GM23248 (cell line): ENCODE measurements at regions not wholly inside any gene's neighbourhood (a gene's known extent, or its start where the extent isn't known, plus 50 kb on each side); places are given as distances from the start of the nearest gene placed in this dataset.

Experiments used
- DNase-seq: peaks from one replicate; pipeline ENCODE4 v3.0.0-alpha.2; 2015
- H2AFZ ChIP-seq: fragments of 200-600 bp; sonication (generic); 2 replicates; pipeline ENCODE4 v1.6.1; 2016; ENCODE audit warnings: antibody characterized with exemption
- H3F3A ChIP-seq: fragments of 200-600 bp; sonication (generic); 2 replicates; pipeline ENCODE4 v1.6.1; 2016; ENCODE audit warnings: mild to moderate bottlenecking, antibody characterized with exemption, mixed run types; ENCODE audit not compliant: insufficient read depth
- H3K27ac ChIP-seq: fragments of 200-600 bp; sonication (generic); 2 replicates; pipeline ENCODE4 v1.5.1; 2016; ENCODE audit warnings: mild to moderate bottlenecking
- H3K27me3 ChIP-seq: fragments of 200-600 bp; sonication (generic); replicated peaks from 2 replicates; pipeline ENCODE4 v1.6.1; 2016; ENCODE audit warnings: mild to moderate bottlenecking; ENCODE audit not compliant: insufficient read depth
- H3K36me3 ChIP-seq: fragments of 200-600 bp; sonication (generic); 2 replicates; pipeline ENCODE4 v1.6.1; 2016; ENCODE audit warnings: low read depth, mild to moderate bottlenecking
- H3K4me1 ChIP-seq: fragments of 200-600 bp; sonication (generic); 2 replicates; pipeline ENCODE4 v1.6.1; 2016; ENCODE audit warnings: mild to moderate bottlenecking; ENCODE audit not compliant: insufficient read depth
- H3K4me2 ChIP-seq: fragments of 200-600 bp; sonication (generic); one replicate; pipeline ENCODE4 v1.6.1; 2016; ENCODE audit warnings: mild to moderate bottlenecking; ENCODE audit not compliant: unreplicated experiment
- H3K4me3 ChIP-seq: fragments of 200-600 bp; sonication (generic); 2 replicates; pipeline ENCODE4 v1.5.1; 2016; ENCODE audit warnings: mild to moderate bottlenecking
- H3K79me2 ChIP-seq: fragments of 200-600 bp; sonication (generic); 2 replicates; pipeline ENCODE4 v1.6.1; 2016; ENCODE audit warnings: mild to moderate bottlenecking; ENCODE audit not compliant: insufficient read depth
- H3K9ac ChIP-seq: fragments of 200-600 bp; sonication (generic); 2 replicates; pipeline ENCODE4 v1.6.1; 2016; ENCODE audit warnings: mild to moderate bottlenecking
- H3K9me2 ChIP-seq: fragments of 200-600 bp; sonication (generic); 2 replicates; pipeline ENCODE4 v1.6.1; 2016; ENCODE audit warnings: mixed run types, mild to moderate bottlenecking, moderate library complexity; ENCODE audit not compliant: insufficient read depth
- H3K9me3 ChIP-seq: fragments of 200-600 bp; sonication (generic); one replicate; pipeline ENCODE4 v1.6.1; 2017; ENCODE audit warnings: low read depth
- H4K20me1 ChIP-seq: fragments of 200-600 bp; sonication (generic); 2 replicates; pipeline ENCODE4 v1.6.0; 2016; ENCODE audit not compliant: insufficient read depth
- EZH2 ChIP-seq: fragments of 200-600 bp; sonication (generic); IDR thresholded peaks from 2 replicates; pipeline ENCODE4 v1.6.1; 2018; ENCODE audit warnings: antibody characterized with exemption, mild to moderate bottlenecking; ENCODE audit not compliant: insufficient read depth, poor library complexity, severe bottlenecking
- EZH2phosphoT487 ChIP-seq: fragments of 200-600 bp; sonication (generic); IDR thresholded peaks from 2 replicates; pipeline ENCODE4 v1.6.1; 2018; ENCODE audit warnings: antibody characterized with exemption, moderate library complexity, mild to moderate bottlenecking, low read depth; ENCODE audit not compliant: insufficient read depth
- WGBS, 2 experiments: methylation state at CpG; one replicate each; pipeline ENCODE4 v1.1.6; 2015 to 2017; ENCODE audit warnings: low lambda C conversion rate in 2 of 2, low coverage in 1 of 2; ENCODE audit errors: missing lambda C conversion rate in 2 of 2; 5-methylcytosine and 5-hydroxymethylcytosine counted together
- in situ Hi-C: fragments of 300-500 bp; cut with MboI; formaldehyde crosslinking; loops from 2 replicates; pipeline ENCODE4 v1.15.0; 2020

- no peaks in the 10 kb centered on the region for H3K9me3 ChIP-seq
- no peak overlapping the region for H3K9ac ChIP-seq
- H3K4me3 ChIP-seq = no peak overlapping the region
- H2AFZ ChIP-seq = no peak overlapping the region
- H3K36me3 ChIP-seq = no peaks in the 10 kb centered on the region
- H3K9me2 ChIP-seq = no peaks in the 10 kb centered on the region
- no peak for DNase-seq
- no peaks in the 10 kb centered on the region for H3K27me3 ChIP-seq
- H3K27ac ChIP-seq = no peak overlapping the region
- H3K4me2 ChIP-seq = no peak overlapping the region
- H3F3A ChIP-seq = no peaks in the 10 kb centered on the region
- no peaks in the 10 kb centered on the region for H3K79me2 ChIP-seq
- H4K20me1 ChIP-seq = no peaks in the 10 kb centered on the region
- no peaks in the 10 kb centered on the region for H3K4me1 ChIP-seq
- 13 to 20% methylated on average over 2 of the region's 2 CpGs for WGBS, 2 experiments
- in situ Hi-C loops = no loop called here
- TF ChIP-seq EZH2 (no peak), EZH2phosphoT487 (no peak)
Measured at GRCh38 chr18:37717656-37718055, 152.1 kb upstream of the CELF4 start.

- no peaks in the 10 kb centered on the region for H3K36me3 ChIP-seq
- no peaks in the 10 kb centered on the region for H3F3A ChIP-seq
- no peaks in the 10 kb centered on the region for H3K27me3 ChIP-seq
- no peaks in the 10 kb centered on the region for H3K4me1 ChIP-seq
- no peak overlapping the region for H3K4me2 ChIP-seq
- no peak for DNase-seq
- TF ChIP-seq EZH2 (no peak), EZH2phosphoT487 (no peak)
- WGBS, 2 experiments = 14 to 20% methylated on average over 2 of the region's 2 CpGs
- H3K79me2 ChIP-seq = no peaks in the 10 kb centered on the region
- no peak overlapping the region for H3K27ac ChIP-seq
- no peak overlapping the region for H3K4me3 ChIP-seq
- H4K20me1 ChIP-seq = no peaks in the 10 kb centered on the region
- H3K9me2 ChIP-seq = no peaks in the 10 kb centered on the region
- in situ Hi-C loops = no loop called here
- no peak overlapping the region for H2AFZ ChIP-seq
- no peaks in the 10 kb centered on the region for H3K9me3 ChIP-seq
- H3K9ac ChIP-seq = no peak overlapping the region
Measured at GRCh38 chr18:37717098-37717497, 151.5 kb upstream of the CELF4 start.

GRCh38 chr18:37716106-37716735 is 150.6 kb upstream of the CELF4 start:
- H3K79me2 ChIP-seq = no peaks in the 10 kb centered on the region
- no peak overlapping the region for H3K27ac ChIP-seq
- TF ChIP-seq EZH2 = no peak
- no peak for TF ChIP-seq EZH2phosphoT487
- no peaks in the 10 kb centered on the region for H3K9me2 ChIP-seq
- no peaks in the 10 kb centered on the region for H4K20me1 ChIP-seq
- H3K4me1 ChIP-seq = no peaks in the 10 kb centered on the region
- in situ Hi-C loops = no loop called here
- H2AFZ ChIP-seq = no peak overlapping the region
- no peaks in the 10 kb centered on the region for H3K9me3 ChIP-seq
- 33 to 36% methylated on average over 5 of the region's 5 CpGs for WGBS, 2 experiments
- no peaks in the 10 kb centered on the region for H3K27me3 ChIP-seq
- no peak for DNase-seq
- H3K9ac ChIP-seq = no peak overlapping the region
- no peak overlapping the region for H3K4me3 ChIP-seq
- H3K4me2 ChIP-seq = no peak overlapping the region
- H3F3A ChIP-seq = no peaks in the 10 kb centered on the region
- H3K36me3 ChIP-seq = no peaks in the 10 kb centered on the region

- Histone ChIP-seq H4K20me1 (no peaks in the 10 kb centered on the region), H3K27ac (no peak overlapping the region), H3K27me3 (no peaks in the 10 kb centered on the region), H3F3A (no peaks in the 10 kb centered on the region), H3K9me2 (no peaks in the 10 kb centered on the region), H3K79me2 (no peaks in the 10 kb centered on the region), H3K36me3 (no peaks in the 10 kb centered on the region), H3K4me1 (no peaks in the 10 kb centered on the region), H2AFZ (no peak overlapping the region), H3K9me3 (no peaks in the 10 kb centered on the region), H3K4me3 (no peak overlapping the region), H3K9ac (no peak overlapping the region), H3K4me2 (no peak overlapping the region)
- TF ChIP-seq EZH2 = no peak
- no peak for TF ChIP-seq EZH2phosphoT487
- 3 to 7% methylated on average over 3 of the region's 3 CpGs for WGBS, 2 experiments
- in situ Hi-C loops = no loop called here
- DNase-seq = no peak
Measured at GRCh38 chr18:37714691-37715090, 149.1 kb upstream of the CELF4 start.

- H3K79me2 ChIP-seq = no peaks in the 10 kb centered on the region
- in situ Hi-C loops = no loop called here
Measured at GRCh38 chr18:37712776-37713175, 147.2 kb upstream of the CELF4 start.

More at GRCh38 chr18:37712776-37713175, 147.2 kb upstream of the CELF4 start:
- H3K27me3 ChIP-seq = no peaks in the 10 kb centered on the region
- H3K9me3 ChIP-seq = no peaks in the 10 kb centered on the region
- no peak overlapping the region for H3K27ac ChIP-seq
- no peaks in the 10 kb centered on the region for H3K4me1 ChIP-seq
- TF ChIP-seq EZH2phosphoT487 (no peak), EZH2 (no peak)
- DNase-seq = no peak
- H3K4me2 ChIP-seq = no peak overlapping the region
- H3K4me3 ChIP-seq = no peak overlapping the region
- H2AFZ ChIP-seq = no peak overlapping the region
- no peak overlapping the region for H3K9ac ChIP-seq
- no peaks in the 10 kb centered on the region for H4K20me1 ChIP-seq
- H3K36me3 ChIP-seq = no peaks in the 10 kb centered on the region
- H3F3A ChIP-seq = no peaks in the 10 kb centered on the region
- no peaks in the 10 kb centered on the region for H3K9me2 ChIP-seq
